BLaER1 (cell line): ENCODE measurements at regions not wholly inside any gene's neighbourhood (a gene's known extent, or its start where the extent isn't known, plus 50 kb on each side); places are given as distances from the start of the nearest gene placed in this dataset.

Experiments used
- H3K27ac ChIP-seq: shearing (Covaris generic); formaldehyde crosslinking; 2 replicates; pipeline ENCODE4 v1.8.1; 2022
- H3K27me3 ChIP-seq: shearing (Covaris generic); formaldehyde crosslinking; 2 replicates; pipeline ENCODE4 v1.8.1; 2022
- H3K36me3 ChIP-seq: shearing (Covaris generic); formaldehyde crosslinking; 2 replicates; pipeline ENCODE4 v1.8.1; 2022
- H3K4me1 ChIP-seq: shearing (Covaris generic); formaldehyde crosslinking; 2 replicates; pipeline ENCODE4 v1.8.1; 2022
- H3K4me2 ChIP-seq: shearing (Covaris generic); formaldehyde crosslinking; 2 replicates; pipeline ENCODE4 v1.8.1; 2022
- H3K4me3 ChIP-seq: shearing (Covaris generic); formaldehyde crosslinking; 2 replicates; pipeline ENCODE4 v1.8.1; 2022
- H3K9ac ChIP-seq: shearing (Covaris generic); formaldehyde crosslinking; 2 replicates; pipeline ENCODE4 v1.8.1; 2022
- H3K9me3 ChIP-seq: shearing (Covaris generic); formaldehyde crosslinking; 2 replicates; pipeline ENCODE4 v1.8.1; 2022
- H4K20me1 ChIP-seq: shearing (Covaris generic); formaldehyde crosslinking; 2 replicates; pipeline ENCODE4 v1.8.1; 2022
- Cebpa-rat ChIP-seq: shearing (Covaris generic); IDR thresholded peaks from 2 replicates; pipeline ENCODE4 v1.8.1; 2022

- no peak for TF ChIP-seq Cebpa-rat
- peaks cover 47% of the 10 kb centered on the region for H3K27me3 ChIP-seq
- H4K20me1 ChIP-seq, result peaks cover 19% of the 10 kb centered on the region; the same call in 1 of the 2 replicates
Observed at GRCh38 chr15:96407482-96407881, 77.0 kb downstream of the NR2F2 start.

GRCh38 chr15:96408591-96409183, 78.2 kb downstream of the NR2F2 start:
- H3K4me2 ChIP-seq, result no peak overlapping the region
- peaks cover 24% of the 10 kb centered on the region; the same call in 1 of the 2 replicates for H4K20me1 ChIP-seq
- peaks cover 20% of the 10 kb centered on the region for H3K9me3 ChIP-seq
- H3K4me3 ChIP-seq, result no peak overlapping the region
- H3K9ac ChIP-seq, result no peak overlapping the region
- no peaks in the 10 kb centered on the region for H3K4me1 ChIP-seq
- H3K36me3 ChIP-seq, result no peaks in the 10 kb centered on the region
- no peak overlapping the region for H3K27ac ChIP-seq
- peaks cover 60% of the 10 kb centered on the region for H3K27me3 ChIP-seq
- no peak for TF ChIP-seq Cebpa-rat

More at GRCh38 chr15:96407482-96407881, 77.0 kb downstream of the NR2F2 start:
- H3K27ac ChIP-seq, result no peak overlapping the region
- H3K4me3 ChIP-seq, result no peak overlapping the region
- no peak overlapping the region for H3K9ac ChIP-seq
- H3K4me2 ChIP-seq, result no peak overlapping the region
- peaks cover 20% of the 10 kb centered on the region for H3K9me3 ChIP-seq
- H3K36me3 ChIP-seq, result no peaks in the 10 kb centered on the region
- no peaks in the 10 kb centered on the region for H3K4me1 ChIP-seq

GRCh38 chr15:96409215-96410138, 79.0 kb downstream of the NR2F2 start:
- H3K4me1 ChIP-seq, result no peaks in the 10 kb centered on the region
- H3K9ac ChIP-seq, result no peak overlapping the region
- H4K20me1 ChIP-seq, result peaks cover 24% of the 10 kb centered on the region; the same call in 1 of the 2 replicates
- H3K4me2 ChIP-seq, result no peak overlapping the region
- no peak for TF ChIP-seq Cebpa-rat
- H3K27me3 ChIP-seq, result peaks cover 67% of the 10 kb centered on the region
- H3K36me3 ChIP-seq, result no peaks in the 10 kb centered on the region
- peaks cover 20% of the 10 kb centered on the region for H3K9me3 ChIP-seq
- no peak overlapping the region for H3K4me3 ChIP-seq
- H3K27ac ChIP-seq, result no peak overlapping the region

GRCh38 chr15:96410175-96411055, 79.9 kb downstream of the NR2F2 start:
- Histone ChIP-seq H3K4me3 (no peak overlapping the region), H3K4me2 (no peak overlapping the region), H3K9ac (no peak overlapping the region), H3K36me3 (no peaks in the 10 kb centered on the region), H3K27me3 (peaks cover 77% of the 10 kb centered on the region), H3K27ac (no peak overlapping the region), H3K4me1 (no peaks in the 10 kb centered on the region), H4K20me1 (peaks cover 30% of the 10 kb centered on the region; the same call in 1 of the 2 replicates), H3K9me3 (peaks cover 20% of the 10 kb centered on the region)
- no peak for TF ChIP-seq Cebpa-rat

- Histone ChIP-seq H4K20me1 (peaks cover 32% of the 10 kb centered on the region; the same call in 1 of the 2 replicates), H3K36me3 (no peaks in the 10 kb centered on the region), H3K27me3 (peaks cover 85% of the 10 kb centered on the region), H3K4me3 (no peak overlapping the region), H3K4me2 (no peak overlapping the region), H3K4me1 (no peaks in the 10 kb centered on the region), H3K9ac (no peak overlapping the region), H3K9me3 (peaks cover 26% of the 10 kb centered on the region), H3K27ac (no peak overlapping the region)
- no peak for TF ChIP-seq Cebpa-rat
Observed at GRCh38 chr15:96411056-96412031, 80.8 kb downstream of the NR2F2 start.

- no peak overlapping the region for H3K4me2 ChIP-seq
- H3K9ac ChIP-seq, result no peak overlapping the region
- TF ChIP-seq Cebpa-rat, result no peak
- H3K9me3 ChIP-seq, result peaks cover 35% of the 10 kb centered on the region
- peaks cover 32% of the 10 kb centered on the region; the same call in 1 of the 2 replicates for H4K20me1 ChIP-seq
- H3K27ac ChIP-seq, result no peak overlapping the region
- H3K27me3 ChIP-seq, result peaks cover 90% of the 10 kb centered on the region
- no peaks in the 10 kb centered on the region for H3K36me3 ChIP-seq
- no peak overlapping the region for H3K4me3 ChIP-seq
- H3K4me1 ChIP-seq, result no peaks in the 10 kb centered on the region
Observed at GRCh38 chr15:96412045-96412905, 81.8 kb downstream of the NR2F2 start.

- Histone ChIP-seq H3K36me3 (no peaks in the 10 kb centered on the region), H3K4me2 (no peak overlapping the region), H3K9me3 (peaks cover 40% of the 10 kb centered on the region), H3K27me3 (peaks cover 96% of the 10 kb centered on the region), H4K20me1 (peaks cover 32% of the 10 kb centered on the region; the same call in 1 of the 2 replicates), H3K4me3 (no peak overlapping the region), H3K9ac (no peak overlapping the region), H3K4me1 (no peaks in the 10 kb centered on the region), H3K27ac (no peak overlapping the region)
- no peak for TF ChIP-seq Cebpa-rat
Observed at GRCh38 chr15:96412906-96413231, 82.4 kb downstream of the NR2F2 start.

- H3K4me3 ChIP-seq, result no peak overlapping the region
- H3K27ac ChIP-seq, result no peak overlapping the region
- H3K4me1 ChIP-seq, result no peaks in the 10 kb centered on the region
- TF ChIP-seq Cebpa-rat, result no peak
- peaks cover 32% of the 10 kb centered on the region; the same call in 1 of the 2 replicates for H4K20me1 ChIP-seq
- H3K36me3 ChIP-seq, result no peaks in the 10 kb centered on the region
- H3K9me3 ChIP-seq, result peaks cover 39% of the 10 kb centered on the region
- peaks cover 100% of the 10 kb centered on the region for H3K27me3 ChIP-seq
- H3K9ac ChIP-seq, result no peak overlapping the region
- no peak overlapping the region for H3K4me2 ChIP-seq
Observed at GRCh38 chr15:96413657-96414056, 83.2 kb downstream of the NR2F2 start.
